HG03378 (cell line): ENCODE measurements at regions not wholly inside any gene's neighbourhood (a gene's known extent, or its start where the extent isn't known, plus 50 kb on each side); places are given as distances from the start of the nearest gene placed in this dataset.
"Not testable (repeated sequence)": the region's sequence is repeated elsewhere in the genome, so short reads cannot be mapped to it uniquely, and the experiment has no call there.

Source experiments
- ATAC-seq: cut with Tn5 transposase; IDR thresholded peaks from one replicate; pipeline ENCODE4 v1.9.1; 2021; ENCODE audit warnings: mild to moderate bottlenecking, moderate library complexity; ENCODE audit not compliant: unreplicated experiment

- no peak for ATAC-seq
Observed at GRCh38 chr3:25895031-25895430, 105.1 kb downstream of the OXSM start.

- ATAC-seq = no peak
Observed at GRCh38 chr3:25895443-25895842, 105.6 kb downstream of the OXSM start.

GRCh38 chr3:25897019-25897418, 107.1 kb downstream of the OXSM start:
- no peak for ATAC-seq

GRCh38 chr3:25899352-25900101, 109.6 kb downstream of the OXSM start:
- ATAC-seq = no peak

DNA sequence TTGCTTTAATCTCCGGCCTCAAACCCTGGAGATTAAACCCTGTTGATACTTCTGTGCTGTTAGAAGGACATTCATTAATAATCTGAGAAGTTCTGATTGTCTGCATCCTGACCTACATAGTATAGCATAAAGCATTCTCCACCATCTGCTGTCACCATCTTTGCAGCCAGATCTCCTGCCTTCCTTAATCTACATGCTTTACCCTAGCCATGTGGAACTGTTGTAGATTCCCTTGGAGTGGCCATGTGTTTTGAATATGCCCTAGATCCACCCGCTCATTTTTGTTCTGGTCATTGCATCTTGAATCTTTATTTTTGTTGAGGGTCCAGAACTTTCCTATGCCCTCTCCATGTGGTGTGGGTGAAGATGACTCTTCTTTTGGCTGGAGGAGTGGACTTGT, 110.3 kb downstream of the OXSM start:
- no peak for ATAC-seq

DNA sequence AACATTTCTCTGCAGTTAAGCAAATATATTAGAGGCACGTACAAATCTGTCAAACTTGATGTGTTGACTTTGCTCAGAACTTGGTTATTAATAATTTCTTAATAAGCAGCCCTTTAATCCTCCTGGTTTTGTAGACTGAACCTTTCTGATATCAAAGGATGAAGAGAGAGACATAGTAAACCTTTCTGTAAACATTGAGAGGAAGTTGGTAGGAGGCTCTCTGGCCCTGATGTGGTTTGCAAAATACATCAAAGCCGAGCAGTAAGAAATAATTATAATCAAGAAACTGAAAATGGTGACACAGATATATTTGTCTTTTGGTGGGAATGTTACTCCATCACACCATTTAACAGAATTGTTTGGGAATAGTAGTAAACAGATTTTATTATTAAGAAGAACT, 111.9 kb downstream of the OXSM start:
- ATAC-seq = no peak

GRCh38 chr3:25902586-25902985, 112.7 kb downstream of the OXSM start:
- ATAC-seq = no peak

- ATAC-seq = no peak
Observed at GRCh38 chr3:25903371-25904129, 113.7 kb downstream of the OXSM start.

DNA sequence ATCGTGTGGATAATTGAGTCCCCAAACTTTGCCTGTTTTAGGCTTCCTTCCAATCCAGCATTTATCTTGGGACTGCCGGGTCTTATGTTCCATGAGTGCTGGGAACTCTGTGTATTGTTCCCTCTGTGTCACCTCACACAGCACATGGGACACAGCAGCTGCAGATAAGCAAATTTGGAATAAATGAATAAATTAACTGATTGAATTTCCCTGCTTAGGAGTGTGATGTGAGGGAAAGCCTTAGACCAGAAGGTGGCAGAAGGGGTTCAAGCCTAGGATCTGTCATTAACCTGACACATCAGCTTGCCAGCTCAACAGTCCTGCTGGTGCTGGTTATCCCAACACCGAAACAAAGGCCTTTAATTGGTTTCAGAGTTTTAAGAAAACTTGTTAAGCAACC, 114.3 kb downstream of the OXSM start:
- ATAC-seq = no peak

DNA sequence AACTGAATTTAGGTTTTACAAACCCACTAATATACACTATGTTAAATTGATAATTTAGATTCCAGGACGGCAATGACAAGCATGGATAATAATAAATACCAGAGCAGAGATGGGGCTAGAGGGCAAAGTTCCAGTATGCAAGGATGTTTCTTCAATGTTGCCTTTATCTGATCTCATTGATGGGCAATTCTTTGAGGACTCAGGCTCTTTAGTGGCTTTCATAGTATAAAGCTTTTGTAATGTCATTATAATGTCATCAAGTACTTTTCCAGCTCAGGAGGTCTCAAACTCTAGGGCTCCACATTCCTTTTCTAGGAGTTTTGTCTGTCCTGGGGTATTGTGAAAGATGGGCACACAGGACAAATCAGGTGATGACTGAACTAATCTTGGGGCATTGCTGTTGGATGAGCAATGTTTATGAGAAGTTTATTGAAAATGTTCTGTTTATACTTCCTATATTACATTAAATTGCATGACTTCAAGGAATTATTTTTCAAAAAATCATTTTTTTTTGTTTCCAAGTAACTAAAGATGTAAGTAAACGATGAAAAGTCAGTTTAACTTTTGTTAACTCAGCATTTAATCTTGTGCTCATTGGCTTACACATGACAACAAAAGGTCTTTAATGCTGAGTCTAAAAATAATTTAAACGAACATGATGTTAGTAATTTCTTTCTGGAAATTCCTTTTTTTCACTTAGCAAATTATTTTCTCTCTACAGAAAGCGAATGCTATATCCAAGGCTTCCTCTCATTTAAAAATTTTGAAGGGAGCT, 116.4 kb downstream of the OXSM start:
- ATAC-seq = no peak

- no peak for ATAC-seq
Observed at GRCh38 chr3:25907081-25907480, 117.2 kb downstream of the OXSM start.

- no peak for ATAC-seq
Observed at GRCh38 chr3:25910105-25910504, 120.2 kb downstream of the OXSM start.

GRCh38 chr3:25910997-25911396, 121.1 kb downstream of the OXSM start:
- ATAC-seq = peak; percentile 50

DNA sequence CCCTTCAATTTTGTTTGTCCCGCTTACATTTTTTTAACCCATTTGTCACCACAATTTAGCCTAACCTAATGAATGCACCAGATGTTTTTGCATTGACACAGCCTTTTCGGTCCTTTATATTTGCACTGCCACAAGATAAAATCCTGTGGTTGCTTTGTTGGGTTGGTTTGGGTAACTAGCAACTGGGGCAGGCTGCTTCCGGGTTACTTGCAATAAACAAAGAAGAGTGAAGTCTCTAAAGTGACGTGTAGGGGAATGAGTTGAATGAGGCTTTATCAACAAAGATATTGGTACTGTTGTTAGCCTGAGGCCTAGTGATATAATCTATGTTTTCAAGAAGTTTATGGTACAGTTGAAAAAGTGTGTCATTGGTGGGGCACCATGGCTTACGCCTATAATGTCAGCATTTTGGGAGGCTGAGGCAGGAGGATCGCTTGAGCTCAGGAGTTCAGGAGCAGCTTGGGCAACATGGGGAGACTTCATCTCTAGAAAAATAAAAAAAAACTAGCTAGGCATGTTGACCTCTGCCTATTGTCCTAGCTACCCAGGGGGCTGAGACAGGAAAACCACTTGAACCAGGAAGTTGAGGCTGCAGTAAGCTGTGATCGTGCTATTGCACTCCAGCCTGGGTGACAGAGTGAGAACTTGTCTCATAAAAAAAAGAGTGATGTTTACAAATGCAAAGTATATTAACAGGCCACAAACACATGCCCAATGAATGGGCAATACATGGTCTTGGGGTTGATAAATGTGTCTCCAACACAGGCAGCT, 121.8 kb downstream of the OXSM start:
- ATAC-seq = no peak

DNA sequence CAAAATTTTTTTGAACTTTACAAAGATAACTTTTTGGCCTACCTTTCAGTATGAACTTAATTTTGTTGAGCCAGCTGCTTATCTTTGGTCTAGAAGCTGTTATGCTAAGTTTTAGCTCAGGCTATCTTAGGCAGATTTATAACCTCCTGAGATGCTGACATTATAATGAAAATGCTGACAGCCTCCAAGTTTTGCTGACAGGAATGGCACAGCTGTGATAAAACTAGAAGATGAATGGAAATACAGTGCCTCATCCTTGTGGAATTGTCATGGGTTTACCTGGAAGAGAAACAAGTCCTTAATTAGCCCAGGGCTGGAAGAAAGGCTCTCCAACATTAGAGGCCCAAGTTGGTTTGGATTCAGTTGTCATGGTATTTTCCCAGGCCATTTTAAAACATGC, 123.3 kb downstream of the OXSM start:
- ATAC-seq = no peak

DNA sequence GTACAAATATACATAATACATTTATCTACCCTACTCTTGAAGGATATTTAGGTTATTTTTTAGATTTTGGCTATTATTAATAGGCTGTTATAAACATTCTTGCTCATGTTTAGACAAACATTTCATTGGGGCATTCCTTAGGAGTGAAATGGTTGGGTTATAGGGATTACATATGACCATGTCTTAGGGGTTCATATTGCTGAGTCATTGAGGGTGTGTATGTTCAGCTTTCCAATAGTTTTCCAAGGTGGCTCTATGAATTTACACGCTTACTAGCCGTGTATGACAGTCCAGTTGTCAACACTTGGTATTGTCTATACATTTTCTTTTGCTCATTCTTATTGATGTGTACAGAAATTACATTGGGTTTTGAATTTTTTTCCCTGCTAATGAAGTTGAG, 125.8 kb downstream of the OXSM start:
- ATAC-seq = no peak

DNA sequence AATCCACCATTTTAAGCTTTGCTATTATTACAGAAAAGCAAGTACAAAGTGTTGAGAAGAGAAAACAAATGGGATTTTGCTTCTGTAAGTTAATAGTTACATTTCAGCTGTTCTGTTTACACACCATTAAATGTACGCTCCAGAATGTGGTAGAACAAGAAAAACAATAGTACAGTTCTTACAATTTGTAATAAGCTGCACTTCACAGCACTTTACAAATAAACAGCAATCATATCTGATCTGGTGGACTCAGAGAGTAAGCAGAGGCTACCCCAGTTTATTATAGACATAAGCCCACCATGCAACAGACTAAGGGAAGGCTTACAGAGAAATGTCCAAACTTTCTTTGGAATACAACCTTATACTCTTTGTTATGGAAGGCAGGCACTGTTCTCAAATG, 126.4 kb downstream of the OXSM start:
- no peak for ATAC-seq

DNA sequence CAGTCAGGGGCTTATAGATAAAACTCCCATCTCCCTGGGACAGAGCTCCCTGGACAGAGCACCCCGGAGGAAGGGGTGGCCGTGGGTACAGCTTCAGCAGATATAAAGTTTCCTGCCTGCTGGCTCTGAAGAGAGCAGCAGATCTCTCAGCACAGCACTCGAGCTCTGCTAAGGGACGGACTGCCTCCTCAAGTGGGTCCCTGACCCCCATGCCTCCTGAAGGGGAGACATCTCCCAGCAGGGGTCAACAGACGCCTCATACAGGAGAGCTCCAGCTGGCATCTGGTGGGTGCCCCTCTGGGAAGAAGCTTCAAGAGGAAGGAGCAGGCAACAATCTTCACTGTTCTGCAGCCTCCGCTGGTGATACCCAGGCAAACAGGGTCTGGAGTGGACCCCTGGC, 142.1 kb downstream of the OXSM start:
- ATAC-seq = not testable (repeated sequence)

GRCh38 chr3:25938566-25939325, 148.9 kb downstream of the OXSM start:
- ATAC-seq = no peak

GRCh38 chr3:25940935-25941334, 151.0 kb downstream of the OXSM start:
- ATAC-seq = no peak
